WTC11 (cell line): ENCODE measurements at regions not wholly inside any gene's neighbourhood (a gene's known extent, or its start where the extent isn't known, plus 50 kb on each side); places are given as distances from the start of the nearest gene placed in this dataset.

Experiments used
- ATAC-seq: fragments of 200-7000 bp; cut with Tn5 transposase; 2 replicates; pipeline ENCODE4 v1.10.0; 2021; ENCODE audit warnings: mild to moderate bottlenecking, moderate library complexity
- CTCF ChIA-PET: fragments of 300-600 bp; sonication (Branson Sonifier 250); formaldehyde crosslinking; loops from one replicate; lab custom pipeline; 2021; ENCODE audit warnings: antibody characterized with exemption; lab: Charles Lee
- POLR2A ChIA-PET: fragments of 350-600 bp; sonication (Branson Sonifier 250); formaldehyde crosslinking; loops from one replicate; lab custom pipeline; 2021; ENCODE audit warnings: antibody characterized with exemption; lab: Charles Lee
- DNase-seq: peaks from one replicate; pipeline ENCODE4 v3.0.0; 2021; ENCODE audit warnings: low spot score
- H3K27ac Mint-ChIP-seq: 2 replicates; pipeline ENCODE4 v1.8.0; 2021; ENCODE audit warnings: mixed read lengths
- H3K27me3 Mint-ChIP-seq: 2 replicates; pipeline ENCODE4 v1.8.0; 2021; ENCODE audit warnings: low read depth, mild to moderate bottlenecking, moderate library complexity, mixed read lengths
- H3K36me3 Mint-ChIP-seq: 2 replicates; pipeline ENCODE4 v1.8.0; 2021; ENCODE audit warnings: mixed read lengths
- H3K4me1 Mint-ChIP-seq: 2 replicates; pipeline ENCODE4 v1.8.0; 2022; ENCODE audit warnings: mixed read lengths
- H3K4me3 Mint-ChIP-seq: 2 replicates; pipeline ENCODE4 v1.8.0; 2021; ENCODE audit warnings: mild to moderate bottlenecking, moderate library complexity, mixed read lengths
- H3K9me3 Mint-ChIP-seq: 2 replicates; pipeline ENCODE4 v1.8.0; 2021; ENCODE audit warnings: mixed read lengths
- ELF4 ChIP-seq: sonication (generic); formaldehyde crosslinking; IDR thresholded peaks from 2 replicates; pipeline ENCODE4 v1.8.1; 2022; ENCODE audit warnings: low read depth, mild to moderate bottlenecking, moderate library complexity, missing genetic modification reagents
- EMX1 ChIP-seq: fragments of 250-450 bp; sonication (Bioruptor Pico); IDR thresholded peaks from 2 replicates; pipeline ENCODE4 v1.8.0; 2021; ENCODE audit warnings: mild to moderate bottlenecking
- JAZF1 ChIP-seq: fragments of 250-450 bp; sonication (Bioruptor Pico); IDR thresholded peaks from 2 replicates; pipeline ENCODE4 v1.9.0; 2021; ENCODE audit warnings: moderate library complexity, mild to moderate bottlenecking, inconsistent platforms
- NFATC4 ChIP-seq: fragments of 250-450 bp; sonication (Bioruptor Pico); IDR thresholded peaks from 2 replicates; pipeline ENCODE4 v1.9.0; 2021; ENCODE audit warnings: mild to moderate bottlenecking
- NFE2L1 ChIP-seq: sonication (generic); formaldehyde crosslinking; IDR thresholded peaks from 2 replicates; pipeline ENCODE4 v1.8.1; 2023; ENCODE audit warnings: missing genetic modification reagents
- OVOL2 ChIP-seq: fragments of 250-450 bp; sonication (Bioruptor Pico); IDR thresholded peaks from 2 replicates; pipeline ENCODE4 v1.9.0; 2021; ENCODE audit warnings: mild to moderate bottlenecking, borderline replicate concordance
- RELA ChIP-seq: sonication (generic); formaldehyde crosslinking; IDR thresholded peaks from 2 replicates; pipeline ENCODE4 v1.8.1; 2022; ENCODE audit warnings: missing genetic modification reagents, mild to moderate bottlenecking, borderline replicate concordance
- SOX15 ChIP-seq: fragments of 250-450 bp; sonication (Bioruptor Pico); IDR thresholded peaks from 2 replicates; pipeline ENCODE4 v1.9.0; 2021; ENCODE audit warnings: mild to moderate bottlenecking
- SP1 ChIP-seq: sonication (generic); formaldehyde crosslinking; conservative IDR thresholded peaks from 2 replicates; pipeline ENCODE4 v1.8.1; 2022; ENCODE audit warnings: missing genetic modification reagents
- TEAD1 ChIP-seq: sonication (generic); formaldehyde crosslinking; IDR thresholded peaks from 2 replicates; pipeline ENCODE4 v1.8.0; 2022; ENCODE audit warnings: mild to moderate bottlenecking, missing genetic modification reagents
- TP53 ChIP-seq: sonication (generic); formaldehyde crosslinking; IDR thresholded peaks from 2 replicates; pipeline ENCODE4 v1.8.1; 2023; ENCODE audit warnings: mild to moderate bottlenecking, missing genetic modification reagents
- TF ChIP-seq, protein P1 (sequence below): sonication (generic); formaldehyde crosslinking; IDR thresholded peaks from 2 replicates; pipeline ENCODE4 v1.8.0; 2023; ENCODE audit warnings: missing genetic modification reagents, mild to moderate bottlenecking, borderline replicate concordance
- TF ChIP-seq, protein P2 (sequence below): sonication (generic); formaldehyde crosslinking; IDR thresholded peaks from 2 replicates; pipeline ENCODE4 v1.8.1; 2022; ENCODE audit warnings: low read depth, missing genetic modification reagents, borderline replicate concordance
- TF ChIP-seq, protein P3 (sequence below): sonication (generic); formaldehyde crosslinking; IDR thresholded peaks from 2 replicates; pipeline ENCODE4 v1.8.1; 2022; ENCODE audit warnings: mild to moderate bottlenecking, moderate library complexity, missing genetic modification reagents
- TF ChIP-seq, protein P4 (sequence below): fragments of 250-450 bp; sonication (Bioruptor Pico); IDR thresholded peaks from 2 replicates; pipeline ENCODE4 v1.9.0; 2021; ENCODE audit warnings: mild to moderate bottlenecking
- TF ChIP-seq, protein P5 (sequence below): sonication (generic); formaldehyde crosslinking; conservative IDR thresholded peaks from 2 replicates; pipeline ENCODE4 v1.8.1; 2022; ENCODE audit warnings: mild to moderate bottlenecking, missing genetic modification reagents
- TF ChIP-seq, protein P6 (sequence below): fragments of 250-450 bp; sonication (Bioruptor Pico); IDR thresholded peaks from 2 replicates; pipeline ENCODE4 v1.8.0; 2021; ENCODE audit warnings: mild to moderate bottlenecking
- TF ChIP-seq, protein P7 (sequence below): sonication (generic); formaldehyde crosslinking; IDR thresholded peaks from 2 replicates; pipeline ENCODE4 v1.8.0; 2022; ENCODE audit warnings: mild to moderate bottlenecking, missing genetic modification reagents
- TF ChIP-seq, protein P8 (sequence below): sonication (generic); formaldehyde crosslinking; IDR thresholded peaks from 2 replicates; pipeline ENCODE4 v1.8.0; 2023; ENCODE audit warnings: missing genetic modification reagents
- TF ChIP-seq, protein P9 (sequence below): sonication (generic); formaldehyde crosslinking; conservative IDR thresholded peaks from 2 replicates; pipeline ENCODE4 v1.8.1; 2023; ENCODE audit warnings: mild to moderate bottlenecking, low read depth, missing genetic modification reagents, moderate library complexity

DNA sequence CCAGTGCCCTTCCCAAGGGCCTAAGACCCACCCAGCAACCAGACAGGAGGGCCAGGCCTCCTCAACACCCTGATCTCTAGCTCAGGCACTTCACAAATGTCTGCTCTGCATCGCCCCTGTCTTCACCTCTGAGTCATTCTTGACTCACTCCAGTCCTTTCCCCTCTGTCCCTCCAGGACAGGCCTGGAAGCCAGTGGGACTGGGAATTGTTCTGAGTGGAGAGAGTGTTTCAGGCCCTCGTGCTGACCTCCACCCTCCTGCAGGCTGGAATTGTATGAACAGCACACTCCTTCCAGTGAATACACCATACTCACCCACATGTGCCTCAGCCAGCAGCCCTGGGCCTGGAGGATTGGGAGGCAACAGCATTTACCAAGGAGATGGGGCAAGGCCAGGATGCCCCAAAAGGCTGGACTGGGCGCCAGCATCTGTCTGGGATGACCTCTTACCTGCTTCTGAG, 304.2 kb downstream of the CYP26B1 start (continued):
- TF ChIP-seq, protein P1, sequence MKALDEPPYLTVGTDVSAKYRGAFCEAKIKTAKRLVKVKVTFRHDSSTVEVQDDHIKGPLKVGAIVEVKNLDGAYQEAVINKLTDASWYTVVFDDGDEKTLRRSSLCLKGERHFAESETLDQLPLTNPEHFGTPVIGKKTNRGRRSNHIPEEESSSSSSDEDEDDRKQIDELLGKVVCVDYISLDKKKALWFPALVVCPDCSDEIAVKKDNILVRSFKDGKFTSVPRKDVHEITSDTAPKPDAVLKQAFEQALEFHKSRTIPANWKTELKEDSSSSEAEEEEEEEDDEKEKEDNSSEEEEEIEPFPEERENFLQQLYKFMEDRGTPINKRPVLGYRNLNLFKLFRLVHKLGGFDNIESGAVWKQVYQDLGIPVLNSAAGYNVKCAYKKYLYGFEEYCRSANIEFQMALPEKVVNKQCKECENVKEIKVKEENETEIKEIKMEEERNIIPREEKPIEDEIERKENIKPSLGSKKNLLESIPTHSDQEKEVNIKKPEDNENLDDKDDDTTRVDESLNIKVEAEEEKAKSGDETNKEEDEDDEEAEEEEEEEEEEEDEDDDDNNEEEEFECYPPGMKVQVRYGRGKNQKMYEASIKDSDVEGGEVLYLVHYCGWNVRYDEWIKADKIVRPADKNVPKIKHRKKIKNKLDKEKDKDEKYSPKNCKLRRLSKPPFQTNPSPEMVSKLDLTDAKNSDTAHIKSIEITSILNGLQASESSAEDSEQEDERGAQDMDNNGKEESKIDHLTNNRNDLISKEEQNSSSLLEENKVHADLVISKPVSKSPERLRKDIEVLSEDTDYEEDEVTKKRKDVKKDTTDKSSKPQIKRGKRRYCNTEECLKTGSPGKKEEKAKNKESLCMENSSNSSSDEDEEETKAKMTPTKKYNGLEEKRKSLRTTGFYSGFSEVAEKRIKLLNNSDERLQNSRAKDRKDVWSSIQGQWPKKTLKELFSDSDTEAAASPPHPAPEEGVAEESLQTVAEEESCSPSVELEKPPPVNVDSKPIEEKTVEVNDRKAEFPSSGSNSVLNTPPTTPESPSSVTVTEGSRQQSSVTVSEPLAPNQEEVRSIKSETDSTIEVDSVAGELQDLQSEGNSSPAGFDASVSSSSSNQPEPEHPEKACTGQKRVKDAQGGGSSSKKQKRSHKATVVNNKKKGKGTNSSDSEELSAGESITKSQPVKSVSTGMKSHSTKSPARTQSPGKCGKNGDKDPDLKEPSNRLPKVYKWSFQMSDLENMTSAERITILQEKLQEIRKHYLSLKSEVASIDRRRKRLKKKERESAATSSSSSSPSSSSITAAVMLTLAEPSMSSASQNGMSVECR (CRISPR knock-in tag), result no peak
- TF ChIP-seq EMX1 (CRISPR knock-in tag), result no peak
- TF ChIP-seq, protein P2, sequence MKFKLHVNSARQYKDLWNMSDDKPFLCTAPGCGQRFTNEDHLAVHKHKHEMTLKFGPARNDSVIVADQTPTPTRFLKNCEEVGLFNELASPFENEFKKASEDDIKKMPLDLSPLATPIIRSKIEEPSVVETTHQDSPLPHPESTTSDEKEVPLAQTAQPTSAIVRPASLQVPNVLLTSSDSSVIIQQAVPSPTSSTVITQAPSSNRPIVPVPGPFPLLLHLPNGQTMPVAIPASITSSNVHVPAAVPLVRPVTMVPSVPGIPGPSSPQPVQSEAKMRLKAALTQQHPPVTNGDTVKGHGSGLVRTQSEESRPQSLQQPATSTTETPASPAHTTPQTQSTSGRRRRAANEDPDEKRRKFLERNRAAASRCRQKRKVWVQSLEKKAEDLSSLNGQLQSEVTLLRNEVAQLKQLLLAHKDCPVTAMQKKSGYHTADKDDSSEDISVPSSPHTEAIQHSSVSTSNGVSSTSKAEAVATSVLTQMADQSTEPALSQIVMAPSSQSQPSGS, result no peak
- TF ChIP-seq SP1 (CRISPR knock-in tag), result no peak

DNA sequence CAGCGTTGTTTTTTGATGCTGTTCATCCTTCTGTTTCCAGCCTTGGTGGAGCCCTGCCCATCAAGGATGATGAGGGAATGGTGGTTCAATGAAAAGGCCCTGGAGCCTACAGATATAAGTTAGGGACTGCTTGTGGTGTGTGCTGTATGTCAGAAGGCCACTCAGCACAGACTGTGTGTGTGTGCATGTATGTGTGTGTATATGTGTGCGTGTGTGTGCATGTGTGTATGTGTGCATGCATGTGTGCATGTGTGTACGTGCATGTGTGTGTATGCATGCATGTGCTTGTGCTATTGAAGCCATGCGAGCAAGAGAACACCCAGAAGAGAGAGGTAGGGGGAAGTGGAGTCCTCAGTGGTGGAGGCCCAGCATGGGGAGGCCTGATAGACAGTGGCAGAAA, 304.9 kb downstream of the CYP26B1 start:
- H3K27me3 Mint-ChIP-seq, result no peaks in the 10 kb centered on the region; the same call in 1 of the 2 replicates
- no peak for DNase-seq
- ATAC-seq, result no peak
- H3K4me1 Mint-ChIP-seq, result no peaks in the 10 kb centered on the region
- no peaks in the 10 kb centered on the region for H3K36me3 Mint-ChIP-seq
- H3K27ac Mint-ChIP-seq, result no peak overlapping the region
- H3K4me3 Mint-ChIP-seq, result no peak overlapping the region
- ChIA-PET CTCF (no interaction called here), POLR2A (no interaction called here)
- H3K9me3 Mint-ChIP-seq, result peaks cover 4% of the 10 kb centered on the region; the same call in 1 of the 2 replicates
- TF ChIP-seq, protein P3, sequence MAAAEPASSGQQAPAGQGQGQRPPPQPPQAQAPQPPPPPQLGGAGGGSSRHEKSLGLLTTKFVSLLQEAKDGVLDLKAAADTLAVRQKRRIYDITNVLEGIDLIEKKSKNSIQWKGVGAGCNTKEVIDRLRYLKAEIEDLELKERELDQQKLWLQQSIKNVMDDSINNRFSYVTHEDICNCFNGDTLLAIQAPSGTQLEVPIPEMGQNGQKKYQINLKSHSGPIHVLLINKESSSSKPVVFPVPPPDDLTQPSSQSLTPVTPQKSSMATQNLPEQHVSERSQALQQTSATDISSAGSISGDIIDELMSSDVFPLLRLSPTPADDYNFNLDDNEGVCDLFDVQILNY (CRISPR knock-in tag), result no peak
- TF ChIP-seq RELA (no peak), SOX15 (no peak), JAZF1 (CRISPR knock-in tag) (no peak), TEAD1 (no peak), ELF4 (CRISPR knock-in tag) (no peak), NFATC4 (CRISPR knock-in tag) (no peak), TP53 (CRISPR knock-in tag) (no peak), NFE2L1 (CRISPR knock-in tag) (no peak), OVOL2 (CRISPR knock-in tag) (no peak)
- TF ChIP-seq, protein P4, sequence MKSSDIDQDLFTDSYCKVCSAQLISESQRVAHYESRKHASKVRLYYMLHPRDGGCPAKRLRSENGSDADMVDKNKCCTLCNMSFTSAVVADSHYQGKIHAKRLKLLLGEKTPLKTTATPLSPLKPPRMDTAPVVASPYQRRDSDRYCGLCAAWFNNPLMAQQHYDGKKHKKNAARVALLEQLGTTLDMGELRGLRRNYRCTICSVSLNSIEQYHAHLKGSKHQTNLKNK (CRISPR knock-in tag), result no peak
- TF ChIP-seq, protein P5, sequence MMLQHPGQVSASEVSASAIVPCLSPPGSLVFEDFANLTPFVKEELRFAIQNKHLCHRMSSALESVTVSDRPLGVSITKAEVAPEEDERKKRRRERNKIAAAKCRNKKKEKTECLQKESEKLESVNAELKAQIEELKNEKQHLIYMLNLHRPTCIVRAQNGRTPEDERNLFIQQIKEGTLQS (CRISPR knock-in tag), result no peak
- TF ChIP-seq, protein P1 (CRISPR knock-in tag), result no peak
- TF ChIP-seq, protein P6, sequence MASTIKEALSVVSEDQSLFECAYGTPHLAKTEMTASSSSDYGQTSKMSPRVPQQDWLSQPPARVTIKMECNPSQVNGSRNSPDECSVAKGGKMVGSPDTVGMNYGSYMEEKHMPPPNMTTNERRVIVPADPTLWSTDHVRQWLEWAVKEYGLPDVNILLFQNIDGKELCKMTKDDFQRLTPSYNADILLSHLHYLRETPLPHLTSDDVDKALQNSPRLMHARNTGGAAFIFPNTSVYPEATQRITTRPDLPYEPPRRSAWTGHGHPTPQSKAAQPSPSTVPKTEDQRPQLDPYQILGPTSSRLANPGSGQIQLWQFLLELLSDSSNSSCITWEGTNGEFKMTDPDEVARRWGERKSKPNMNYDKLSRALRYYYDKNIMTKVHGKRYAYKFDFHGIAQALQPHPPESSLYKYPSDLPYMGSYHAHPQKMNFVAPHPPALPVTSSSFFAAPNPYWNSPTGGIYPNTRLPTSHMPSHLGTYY (CRISPR knock-in tag), result no peak
- TF ChIP-seq, protein P7, sequence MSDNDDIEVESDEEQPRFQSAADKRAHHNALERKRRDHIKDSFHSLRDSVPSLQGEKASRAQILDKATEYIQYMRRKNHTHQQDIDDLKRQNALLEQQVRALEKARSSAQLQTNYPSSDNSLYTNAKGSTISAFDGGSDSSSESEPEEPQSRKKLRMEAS, result no peak
- TF ChIP-seq, protein P8, sequence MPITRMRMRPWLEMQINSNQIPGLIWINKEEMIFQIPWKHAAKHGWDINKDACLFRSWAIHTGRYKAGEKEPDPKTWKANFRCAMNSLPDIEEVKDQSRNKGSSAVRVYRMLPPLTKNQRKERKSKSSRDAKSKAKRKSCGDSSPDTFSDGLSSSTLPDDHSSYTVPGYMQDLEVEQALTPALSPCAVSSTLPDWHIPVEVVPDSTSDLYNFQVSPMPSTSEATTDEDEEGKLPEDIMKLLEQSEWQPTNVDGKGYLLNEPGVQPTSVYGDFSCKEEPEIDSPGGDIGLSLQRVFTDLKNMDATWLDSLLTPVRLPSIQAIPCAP, result no peak
- TF ChIP-seq, protein P9, sequence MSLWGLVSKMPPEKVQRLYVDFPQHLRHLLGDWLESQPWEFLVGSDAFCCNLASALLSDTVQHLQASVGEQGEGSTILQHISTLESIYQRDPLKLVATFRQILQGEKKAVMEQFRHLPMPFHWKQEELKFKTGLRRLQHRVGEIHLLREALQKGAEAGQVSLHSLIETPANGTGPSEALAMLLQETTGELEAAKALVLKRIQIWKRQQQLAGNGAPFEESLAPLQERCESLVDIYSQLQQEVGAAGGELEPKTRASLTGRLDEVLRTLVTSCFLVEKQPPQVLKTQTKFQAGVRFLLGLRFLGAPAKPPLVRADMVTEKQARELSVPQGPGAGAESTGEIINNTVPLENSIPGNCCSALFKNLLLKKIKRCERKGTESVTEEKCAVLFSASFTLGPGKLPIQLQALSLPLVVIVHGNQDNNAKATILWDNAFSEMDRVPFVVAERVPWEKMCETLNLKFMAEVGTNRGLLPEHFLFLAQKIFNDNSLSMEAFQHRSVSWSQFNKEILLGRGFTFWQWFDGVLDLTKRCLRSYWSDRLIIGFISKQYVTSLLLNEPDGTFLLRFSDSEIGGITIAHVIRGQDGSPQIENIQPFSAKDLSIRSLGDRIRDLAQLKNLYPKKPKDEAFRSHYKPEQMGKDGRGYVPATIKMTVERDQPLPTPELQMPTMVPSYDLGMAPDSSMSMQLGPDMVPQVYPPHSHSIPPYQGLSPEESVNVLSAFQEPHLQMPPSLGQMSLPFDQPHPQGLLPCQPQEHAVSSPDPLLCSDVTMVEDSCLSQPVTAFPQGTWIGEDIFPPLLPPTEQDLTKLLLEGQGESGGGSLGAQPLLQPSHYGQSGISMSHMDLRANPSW (CRISPR knock-in tag), result no peak
